DND-41 (cell line): ENCODE measurements at regions not wholly inside any gene's neighbourhood (a gene's known extent, or its start where the extent isn't known, plus 50 kb on each side); places are given as distances from the start of the nearest gene placed in this dataset.

Experiments
- ATAC-seq: fragments of 200-7000 bp; cut with Tn5 transposase; 3 replicates; pipeline ENCODE4 v1.9.1; 2021; ENCODE audit warnings: low read depth; ENCODE audit not compliant: insufficient read depth
- DNase-seq: peaks from one replicate; pipeline ENCODE4 v3.0.0-alpha.2; 2020
- H2AFZ ChIP-seq: 2 replicates; pipeline ENCODE4 v1.6.0; 2012; ENCODE audit warnings: low read depth, low read length
- H3K27ac ChIP-seq: 2 replicates; pipeline ENCODE4 v1.5.1; 2012; ENCODE audit warnings: low read length, inconsistent platforms
- H3K27me3 ChIP-seq: fragments of 200-600 bp; sonication (generic); 2 replicates; pipeline ENCODE4 v1.6.0; 2012; ENCODE audit warnings: low read length, mild to moderate bottlenecking, inconsistent platforms; ENCODE audit not compliant: insufficient read depth, poor library complexity
- H3K36me3 ChIP-seq: 2 replicates; pipeline ENCODE4 v1.5.1; 2012; ENCODE audit warnings: low read length, inconsistent platforms; ENCODE audit not compliant: insufficient read depth
- H3K4me1 ChIP-seq: 2 replicates; pipeline ENCODE4 v1.5.1; 2012; ENCODE audit warnings: mild to moderate bottlenecking, low read length; ENCODE audit not compliant: insufficient read depth
- H3K4me2 ChIP-seq: 2 replicates; pipeline ENCODE4 v1.6.0; 2012; ENCODE audit warnings: mild to moderate bottlenecking, moderate library complexity, low read length, inconsistent platforms; ENCODE audit not compliant: insufficient read depth
- H3K4me3 ChIP-seq, 2 experiments: fragments of 200-600 bp in 1 of 2; shearing (Covaris generic) in 1 of 2; 2 replicates each; pipeline ENCODE4 v1.5.1; 2012 to 2016; ENCODE audit warnings: inconsistent platforms in 2 of 2, low read length in 2 of 2, mild to moderate bottlenecking in 2 of 2, low read depth in 1 of 2, moderate library complexity in 1 of 2
- H3K79me2 ChIP-seq: 2 replicates; pipeline ENCODE4 v1.6.0; 2012; ENCODE audit warnings: low read length, inconsistent platforms; ENCODE audit not compliant: insufficient read depth
- H3K9ac ChIP-seq: 2 replicates; pipeline ENCODE4 v1.6.0; 2012; ENCODE audit warnings: low read depth, mild to moderate bottlenecking, inconsistent platforms, low read length, moderate library complexity
- H3K9me3 ChIP-seq: 2 replicates; pipeline ENCODE4 v1.5.1; 2012; ENCODE audit warnings: low read length, moderate library complexity, mild to moderate bottlenecking, inconsistent platforms; ENCODE audit not compliant: insufficient read depth, severe bottlenecking
- H4K20me1 ChIP-seq: 2 replicates; pipeline ENCODE4 v1.6.0; 2012; ENCODE audit warnings: low read length; ENCODE audit not compliant: insufficient read depth
- CTCF ChIP-seq: IDR thresholded peaks from 2 replicates; pipeline ENCODE4 v1.5.1; 2012; ENCODE audit warnings: borderline replicate concordance, low read length, moderate library complexity, mild to moderate bottlenecking; ENCODE audit not compliant: poor library complexity, severe bottlenecking; ENCODE audit errors: extremely low read depth
- EZH2 ChIP-seq: IDR thresholded peaks from 3 replicates; pipeline ENCODE4 v1.6.1; 2012; ENCODE audit warnings: borderline replicate concordance, low read depth, mild to moderate bottlenecking, moderate library complexity, low read length, inconsistent platforms; ENCODE audit not compliant: severe bottlenecking

- Histone ChIP-seq H3K36me3 (no peaks in the 10 kb centered on the region), H4K20me1 (no peaks in the 10 kb centered on the region), H3K79me2 (no peaks in the 10 kb centered on the region), H3K9me3 (no peaks in the 10 kb centered on the region), H3K27me3 (no peaks in the 10 kb centered on the region), H3K4me3 (no peak overlapping the region), H2AFZ (no peak overlapping the region), H3K4me2 (no peak overlapping the region), H3K27ac (no peak overlapping the region), H3K9ac (no peak overlapping the region), H3K4me1 (no peaks in the 10 kb centered on the region)
- ATAC-seq (no peak), DNase-seq (no peak)
- TF ChIP-seq CTCF (no peak), EZH2 (no peak)
Observed at GRCh38 chr12:93199831-93200236, 177.9 kb upstream of the NUDT4 start.

GRCh38 chr12:93200291-93200917 lies 177.3 kb upstream of the NUDT4 start:
- no peaks in the 10 kb centered on the region for H3K9me3 ChIP-seq
- H3K27me3 ChIP-seq = no peaks in the 10 kb centered on the region
- no peak overlapping the region for H3K27ac ChIP-seq
- no peak overlapping the region for H3K4me2 ChIP-seq
- ATAC-seq (no peak), DNase-seq (no peak)
- no peaks in the 10 kb centered on the region for H3K4me1 ChIP-seq
- TF ChIP-seq EZH2 = no peak
- TF ChIP-seq CTCF = no peak
- H3K79me2 ChIP-seq = no peaks in the 10 kb centered on the region
- H3K9ac ChIP-seq = no peak overlapping the region
- no peaks in the 10 kb centered on the region for H4K20me1 ChIP-seq
- H3K36me3 ChIP-seq = no peaks in the 10 kb centered on the region
- 0 out of 2 replicates have a peak overlapping the region, but pooled peaks have one; percentile 14 for H2AFZ ChIP-seq
- no peak overlapping the region for H3K4me3 ChIP-seq

- Histone ChIP-seq H3K4me1 (no peaks in the 10 kb centered on the region), H3K9me3 (no peaks in the 10 kb centered on the region), H3K27ac (no peak overlapping the region), H3K79me2 (no peaks in the 10 kb centered on the region), H3K36me3 (no peaks in the 10 kb centered on the region), H4K20me1 (no peaks in the 10 kb centered on the region), H3K27me3 (no peaks in the 10 kb centered on the region), H3K4me3 (no peak overlapping the region), H3K9ac (no peak overlapping the region), H3K4me2 (no peak overlapping the region), H2AFZ (no peak overlapping the region)
- TF ChIP-seq CTCF (no peak), EZH2 (no peak)
- DNase-seq (no peak), ATAC-seq (no peak)
Observed at GRCh38 chr12:93201990-93202389, 175.7 kb upstream of the NUDT4 start.
